ENCODE measurements at regions not wholly inside any gene's neighbourhood (a gene's known extent, or its start where the extent isn't known, plus 50 kb on each side); places are given as distances from the start of the nearest gene placed in this dataset.

DNA sequence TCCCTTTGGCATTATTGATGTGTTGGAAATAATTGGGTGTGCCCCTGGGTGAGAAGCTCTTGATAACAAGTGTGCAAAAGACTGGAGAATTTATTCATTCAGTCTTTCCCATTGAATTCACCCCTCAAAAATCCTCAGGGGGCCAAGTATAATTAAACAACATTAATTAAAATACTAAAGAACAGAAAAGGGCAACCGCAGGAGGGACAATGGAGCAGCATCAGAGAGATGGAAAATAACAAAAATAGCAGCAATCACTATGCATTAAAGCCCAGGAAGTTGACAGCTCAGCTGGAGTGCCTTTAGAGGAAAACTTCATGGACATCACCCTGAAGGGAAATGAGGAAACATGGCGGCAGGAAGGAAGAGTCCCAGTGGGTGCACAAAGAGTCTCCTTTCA lies 227.6 kb downstream of the MINAR1 start:
- Histone ChIP-seq H3K4me3 (no peak overlapping the region), H3K9me3 (replicated peaks in 1 of 3) (no peaks in the 10 kb centered on the region), H3K4me1 (replicated peaks in 1 of 2) (no peaks in the 10 kb centered on the region), H3K27me3 (peaks cover 7% of the 10 kb centered on the region), H3K36me3 (replicated peaks in 1 of 2) (no peaks in the 10 kb centered on the region), H3K27ac (no peak overlapping the region)
- DNase-seq = no peak
- 64 to 86% (median 78%) methylated on average over 2 of the region's 2 CpGs for WGBS, 4 donors
- intact Hi-C loops (cut with DNase I) = no loop called here
- TF ChIP-seq, protein P1, sequence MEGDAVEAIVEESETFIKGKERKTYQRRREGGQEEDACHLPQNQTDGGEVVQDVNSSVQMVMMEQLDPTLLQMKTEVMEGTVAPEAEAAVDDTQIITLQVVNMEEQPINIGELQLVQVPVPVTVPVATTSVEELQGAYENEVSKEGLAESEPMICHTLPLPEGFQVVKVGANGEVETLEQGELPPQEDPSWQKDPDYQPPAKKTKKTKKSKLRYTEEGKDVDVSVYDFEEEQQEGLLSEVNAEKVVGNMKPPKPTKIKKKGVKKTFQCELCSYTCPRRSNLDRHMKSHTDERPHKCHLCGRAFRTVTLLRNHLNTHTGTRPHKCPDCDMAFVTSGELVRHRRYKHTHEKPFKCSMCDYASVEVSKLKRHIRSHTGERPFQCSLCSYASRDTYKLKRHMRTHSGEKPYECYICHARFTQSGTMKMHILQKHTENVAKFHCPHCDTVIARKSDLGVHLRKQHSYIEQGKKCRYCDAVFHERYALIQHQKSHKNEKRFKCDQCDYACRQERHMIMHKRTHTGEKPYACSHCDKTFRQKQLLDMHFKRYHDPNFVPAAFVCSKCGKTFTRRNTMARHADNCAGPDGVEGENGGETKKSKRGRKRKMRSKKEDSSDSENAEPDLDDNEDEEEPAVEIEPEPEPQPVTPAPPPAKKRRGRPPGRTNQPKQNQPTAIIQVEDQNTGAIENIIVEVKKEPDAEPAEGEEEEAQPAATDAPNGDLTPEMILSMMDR (IDR thresholded peaks at IDR 0.05) = no peak
- no peak for TF ChIP-seq POLR2A (IDR thresholded peaks at IDR 0.05)

GRCh38 chr15:79661411-79661810 lies 229.3 kb downstream of the MINAR1 start:
- no peaks in the 10 kb centered on the region for H3K4me1 ChIP-seq (replicated peaks in 1 of 2)

DNA sequence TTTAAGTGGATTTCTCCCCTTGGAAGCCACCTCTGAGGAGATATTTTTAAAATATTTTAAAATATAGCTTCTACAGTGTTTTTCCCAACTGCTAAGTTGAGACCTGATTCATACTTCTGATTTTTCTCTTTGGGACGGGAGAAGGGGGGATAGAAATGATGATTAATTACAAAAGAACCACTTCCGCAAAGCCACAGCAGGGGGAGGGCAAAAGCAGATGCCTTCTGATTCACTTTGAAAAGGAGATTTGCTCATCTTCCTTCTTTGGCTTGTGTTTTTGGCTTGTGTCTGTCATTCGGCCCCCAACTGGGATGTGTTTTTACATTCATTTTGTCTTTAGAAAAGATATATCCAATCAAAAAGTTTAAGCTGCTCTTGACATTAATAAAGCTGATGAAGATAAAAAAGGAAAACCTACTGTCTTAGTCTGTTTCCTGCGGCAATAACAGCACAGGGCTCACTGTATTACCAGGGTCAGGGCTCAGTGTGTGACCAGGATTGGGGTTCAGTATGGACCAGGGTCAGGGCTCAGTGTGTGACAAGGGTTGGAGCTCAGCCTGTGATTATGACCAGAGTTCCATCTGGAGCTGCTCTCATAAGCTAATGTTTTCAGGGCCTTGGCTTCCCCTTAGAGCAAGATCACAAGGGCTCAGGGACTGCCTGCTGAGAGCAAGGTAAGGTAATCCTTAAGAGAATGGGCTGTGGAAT lies 223.2 kb downstream of the MTHFS start:
- H3K4me3 ChIP-seq = no peak overlapping the region

More at GRCh38 chr15:79661411-79661810, 229.3 kb downstream of the MINAR1 start:
- no peak for DNase-seq
- peaks cover 7% of the 10 kb centered on the region for H3K27me3 ChIP-seq
- WGBS, 4 donors = 85 to 94% (median 88%) methylated on average over 1 of the region's 1 CpG
- H3K36me3 ChIP-seq (replicated peaks in 1 of 2) = no peaks in the 10 kb centered on the region
- no peak overlapping the region for H3K27ac ChIP-seq
- intact Hi-C loops (cut with DNase I) = no loop called here
- TF ChIP-seq, protein P1 (IDR thresholded peaks at IDR 0.05) = no peak
- no peak for TF ChIP-seq POLR2A (IDR thresholded peaks at IDR 0.05)
- H3K9me3 ChIP-seq (replicated peaks in 1 of 3) = no peaks in the 10 kb centered on the region
- no peak overlapping the region for H3K4me3 ChIP-seq

DNA sequence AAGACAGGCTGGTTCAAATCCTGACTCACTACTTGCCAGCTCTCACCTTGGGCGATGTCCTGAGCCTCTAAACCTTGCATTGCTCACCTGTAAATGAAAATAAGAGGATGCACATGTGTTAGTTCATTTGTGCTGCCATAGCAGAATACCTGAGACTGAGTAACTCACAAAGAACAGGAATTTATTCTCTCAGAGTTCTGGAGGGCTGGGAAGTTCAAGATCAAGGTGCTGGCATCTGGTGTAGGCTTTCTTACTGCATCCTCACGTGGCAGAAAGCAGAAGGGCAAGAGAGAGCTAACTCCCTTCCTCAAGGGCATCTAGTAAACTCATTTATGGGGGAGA lies 222.7 kb downstream of the MTHFS start:
- no peaks in the 10 kb centered on the region for H3K9me3 ChIP-seq (replicated peaks in 1 of 3)
- intact Hi-C loops (cut with DNase I) = no loop called here
- peaks cover 3% of the 10 kb centered on the region for H3K27me3 ChIP-seq
- no peak overlapping the region for H3K4me3 ChIP-seq
- H3K36me3 ChIP-seq (replicated peaks in 1 of 2) = no peaks in the 10 kb centered on the region
- no peaks in the 10 kb centered on the region for H3K4me1 ChIP-seq (replicated peaks in 1 of 2)
- no peak for DNase-seq
- H3K27ac ChIP-seq = no peak overlapping the region
- no peak for TF ChIP-seq POLR2A (IDR thresholded peaks at IDR 0.05)
- TF ChIP-seq, protein P1 (IDR thresholded peaks at IDR 0.05) = no peak
- WGBS, 4 donors = 32 to 73% (median 64%) methylated on average over 2 of the region's 2 CpGs

More for the DNA sequence above, 223.2 kb downstream of the MTHFS start:
- intact Hi-C loops (cut with DNase I) = no loop called here
- H3K9me3 ChIP-seq (replicated peaks in 1 of 3) = no peaks in the 10 kb centered on the region
- 47 to 51% (median 48%) methylated on average over 4 of the region's 4 CpGs for WGBS, 4 donors
- no peak for TF ChIP-seq POLR2A (IDR thresholded peaks at IDR 0.05)
- TF ChIP-seq, protein P1 (IDR thresholded peaks at IDR 0.05) = no peak
- H3K27ac ChIP-seq = no peak overlapping the region
- no peaks in the 10 kb centered on the region for H3K4me1 ChIP-seq (replicated peaks in 1 of 2)
- no peaks in the 10 kb centered on the region for H3K36me3 ChIP-seq (replicated peaks in 1 of 2)
- DNase-seq = no peak
- H3K27me3 ChIP-seq = peaks cover 3% of the 10 kb centered on the region
